B cell (primary cell): ENCODE measurements at regions not wholly inside any gene's neighbourhood (a gene's known extent, or its start where the extent isn't known, plus 50 kb on each side); places are given as distances from the start of the nearest gene placed in this dataset.

Experiments used
- EZH2 ChIP-seq: IDR thresholded peaks from 2 replicates; pipeline ENCODE4 v1.6.1; 2012; ENCODE audit warnings: borderline replicate concordance, low read depth, mild to moderate bottlenecking, moderate library complexity, low read length; ENCODE audit not compliant: insufficient read depth, poor library complexity, severe bottlenecking
- TF ChIP-seq, protein P1 (sequence below): fragments of 200-600 bp; IDR thresholded peaks from one replicate; pipeline ENCODE4 v1.8.0; 2022; ENCODE audit warnings: antibody characterized with exemption, mild to moderate bottlenecking

DNA sequence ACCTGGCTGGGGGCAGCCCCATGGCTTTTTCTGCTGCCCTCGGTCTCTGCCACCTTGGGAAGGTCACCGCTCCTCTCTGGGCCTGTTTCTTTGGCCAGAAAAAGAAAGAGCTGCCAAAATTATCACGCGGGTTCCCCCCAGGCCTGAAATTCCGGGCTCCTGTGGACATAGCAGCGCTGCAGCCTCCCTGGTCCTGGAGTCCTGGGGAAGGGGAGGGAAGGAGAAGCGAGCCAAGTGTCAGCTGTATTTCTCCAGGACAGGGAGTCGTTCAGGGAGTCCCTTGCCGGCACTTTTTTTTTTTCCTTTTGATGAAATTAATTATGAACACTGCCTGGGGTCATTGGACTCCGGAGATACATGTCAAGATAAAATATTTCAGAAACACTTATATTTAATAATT lies 152.3 kb upstream of the GPR26 start:
- no peak for TF ChIP-seq EZH2
- TF ChIP-seq, protein P1, sequence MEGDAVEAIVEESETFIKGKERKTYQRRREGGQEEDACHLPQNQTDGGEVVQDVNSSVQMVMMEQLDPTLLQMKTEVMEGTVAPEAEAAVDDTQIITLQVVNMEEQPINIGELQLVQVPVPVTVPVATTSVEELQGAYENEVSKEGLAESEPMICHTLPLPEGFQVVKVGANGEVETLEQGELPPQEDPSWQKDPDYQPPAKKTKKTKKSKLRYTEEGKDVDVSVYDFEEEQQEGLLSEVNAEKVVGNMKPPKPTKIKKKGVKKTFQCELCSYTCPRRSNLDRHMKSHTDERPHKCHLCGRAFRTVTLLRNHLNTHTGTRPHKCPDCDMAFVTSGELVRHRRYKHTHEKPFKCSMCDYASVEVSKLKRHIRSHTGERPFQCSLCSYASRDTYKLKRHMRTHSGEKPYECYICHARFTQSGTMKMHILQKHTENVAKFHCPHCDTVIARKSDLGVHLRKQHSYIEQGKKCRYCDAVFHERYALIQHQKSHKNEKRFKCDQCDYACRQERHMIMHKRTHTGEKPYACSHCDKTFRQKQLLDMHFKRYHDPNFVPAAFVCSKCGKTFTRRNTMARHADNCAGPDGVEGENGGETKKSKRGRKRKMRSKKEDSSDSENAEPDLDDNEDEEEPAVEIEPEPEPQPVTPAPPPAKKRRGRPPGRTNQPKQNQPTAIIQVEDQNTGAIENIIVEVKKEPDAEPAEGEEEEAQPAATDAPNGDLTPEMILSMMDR = no peak
